AG04449 (cell line): ENCODE measurements at regions not wholly inside any gene's neighbourhood (a gene's known extent, or its start where the extent isn't known, plus 50 kb on each side); places are given as distances from the start of the nearest gene placed in this dataset.

Experiments used
- CTCF ChIA-PET: fragments of 350-600 bp; formaldehyde crosslinking; extraction: SDS; loops from one replicate; lab custom pipeline; 2021; ENCODE audit warnings: antibody characterized with exemption; lab: Yijun Ruan, JAX
- POLR2A ChIA-PET: fragments of 400-600, 350-600 bp; formaldehyde crosslinking; extraction: SDS; loops from one replicate; lab custom pipeline; 2020; ENCODE audit warnings: antibody characterized with exemption, inconsistent platforms; lab: Yijun Ruan, JAX
- DNase-seq: peaks from one replicate; pipeline ENCODE4 v3.0.0-alpha.2; 2010; ENCODE audit warnings: low read depth, low spot score
- H3K4me3 ChIP-seq: 2 replicates; pipeline ENCODE4 v1.5.1; 2011; ENCODE audit warnings: low read depth, mild to moderate bottlenecking, control low read depth, low read length
- CTCF ChIP-seq: IDR thresholded peaks from one replicate; pipeline ENCODE4 v1.5.1; 2011; ENCODE audit warnings: mild to moderate bottlenecking, moderate library complexity, low read length, control low read depth, inconsistent platforms; ENCODE audit not compliant: insufficient read depth; ENCODE audit errors: missing control alignments

GRCh38 chr20:10902576-10903282 lies 228.9 kb upstream of the JAG1 start:
- H3K4me3 ChIP-seq: no peak overlapping the region
- ChIA-PET POLR2A (interaction anchor here (1.9 kb wide), 1 partner anchor 17 kb away, joined by 5 read pairs; no protein-coding TSS in a partner anchor), CTCF (interaction anchor here (0.7 kb wide), 1 partner anchor 17 kb away, joined by 3 read pairs; no protein-coding TSS in a partner anchor)
- DNase-seq: peak; percentile 52
- TF ChIP-seq CTCF: no peak

- POLR2A ChIA-PET: no interaction called here
- no peak for TF ChIP-seq CTCF
- H3K4me3 ChIP-seq: no peak overlapping the region
- CTCF ChIA-PET: no interaction called here
- no peak for DNase-seq
Observed at GRCh38 chr20:10906834-10907233, 233.0 kb upstream of the JAG1 start.

- CTCF ChIA-PET: no interaction called here
- TF ChIP-seq CTCF: no peak
- DNase-seq: no peak
- POLR2A ChIA-PET: no interaction called here
- H3K4me3 ChIP-seq: no peak overlapping the region
Observed at GRCh38 chr20:10909803-10910202, 236.0 kb upstream of the JAG1 start.

- no peak for DNase-seq
- H3K4me3 ChIP-seq: no peak overlapping the region
- POLR2A ChIA-PET: no interaction called here
- TF ChIP-seq CTCF: no peak
- CTCF ChIA-PET: no interaction called here
Observed at GRCh38 chr20:10910535-10911178, 236.9 kb upstream of the JAG1 start.

- TF ChIP-seq CTCF: no peak
- DNase-seq: no peak
- ChIA-PET CTCF (no interaction called here), POLR2A (no interaction called here)
- no peak overlapping the region for H3K4me3 ChIP-seq
Observed at GRCh38 chr20:10911298-10911697, 237.5 kb upstream of the JAG1 start.

- no peak for DNase-seq
- ChIA-PET POLR2A (no interaction called here), CTCF (no interaction called here)
- TF ChIP-seq CTCF: no peak
- no peak overlapping the region for H3K4me3 ChIP-seq
Observed at GRCh38 chr20:10915815-10916214, 242.0 kb upstream of the JAG1 start.
